ENCODE measurements at regions not wholly inside any gene's neighbourhood (a gene's known extent, or its start where the extent isn't known, plus 50 kb on each side); places are given as distances from the start of the nearest gene placed in this dataset.
A peak's percentile ranks its signal among the peaks of the same experiment; 100 is the strongest.

DNA sequence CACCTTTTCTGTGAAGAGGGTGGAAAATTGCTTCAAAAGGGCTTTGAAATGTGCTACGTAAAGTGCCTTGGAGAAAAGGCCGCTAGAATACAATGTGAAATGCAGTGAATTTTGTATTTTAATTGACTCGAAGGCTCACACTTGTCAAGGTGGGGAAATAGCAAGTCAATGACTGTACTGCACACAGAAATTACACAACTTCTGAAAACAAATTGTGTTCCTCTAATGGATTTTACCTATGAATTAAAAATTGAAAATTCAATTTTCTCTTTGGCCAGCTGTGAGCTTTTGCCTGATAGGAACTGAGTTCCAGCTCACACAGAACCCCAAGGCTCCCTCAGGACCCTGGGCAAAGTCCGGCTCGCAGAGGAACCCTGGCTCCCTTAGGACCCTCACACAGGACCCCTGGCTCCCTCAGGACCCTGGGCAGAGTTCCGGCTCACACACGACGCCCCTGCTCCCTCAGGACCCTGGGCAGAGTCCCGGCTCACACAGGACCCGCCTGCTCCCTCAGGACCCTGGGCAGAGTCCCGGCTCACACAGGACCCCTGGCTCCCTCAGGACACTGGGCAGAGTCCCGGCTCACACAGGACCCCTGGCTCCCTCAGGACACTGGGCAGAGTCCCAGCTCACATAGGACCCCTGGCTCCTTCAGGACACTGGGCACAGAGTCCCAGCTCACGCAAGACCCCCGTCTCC, 324.9 kb downstream of the UQCRFS1 start:
- Mint-ChIP-seq H3K27me3 (ENCODE audit: low read depth) (no peaks in the 10 kb centered on the region), H3K9me3 (no peaks in the 10 kb centered on the region), H3K36me3 (ENCODE audit: low read depth) (no peaks in the 10 kb centered on the region)

GRCh38 chr19:28886708-28887107, 326.2 kb downstream of the UQCRFS1 start:
- H3K9me3 Mint-ChIP-seq = no peaks in the 10 kb centered on the region
- DNase-seq (ENCODE audit: low spot score) = no peak
- H3K36me3 Mint-ChIP-seq (ENCODE audit: low read depth) = no peaks in the 10 kb centered on the region
- H3K27ac Mint-ChIP-seq = no peak overlapping the region
- no peaks in the 10 kb centered on the region for H3K27me3 Mint-ChIP-seq (ENCODE audit: low read depth)
- H3K4me1 Mint-ChIP-seq (ENCODE audit: low read depth) = no peaks in the 10 kb centered on the region
- H3K4me3 Mint-ChIP-seq = no peak overlapping the region

More for the DNA sequence above, 324.9 kb downstream of the UQCRFS1 start:
- no peak overlapping the region for H3K27ac Mint-ChIP-seq
- DNase-seq (ENCODE audit: low spot score) = no peak
- no peaks in the 10 kb centered on the region for H3K4me1 Mint-ChIP-seq (ENCODE audit: low read depth)
- H3K4me3 Mint-ChIP-seq = no peak overlapping the region

DNA sequence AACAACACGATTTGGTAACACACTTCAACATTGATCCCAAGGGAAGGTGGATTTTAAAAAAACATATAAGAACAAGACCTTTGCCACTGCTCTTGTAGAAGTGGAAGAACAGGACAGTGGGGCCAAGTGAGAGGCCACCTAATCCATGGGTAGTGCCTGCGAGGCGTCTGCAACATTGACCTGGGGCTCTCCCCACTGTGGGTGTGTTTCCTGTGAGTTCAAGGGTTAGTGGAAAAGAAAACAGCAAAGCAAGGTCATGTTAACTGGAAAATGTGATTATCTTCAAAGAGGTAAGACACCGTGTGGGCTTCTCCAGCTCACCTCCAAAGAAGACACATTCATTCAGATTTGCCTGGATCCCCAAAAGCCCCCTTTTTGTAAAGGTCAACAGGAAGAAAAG, 327.0 kb downstream of the UQCRFS1 start:
- Mint-ChIP-seq H3K4me3 (no peak overlapping the region), H3K27me3 (ENCODE audit: low read depth) (no peaks in the 10 kb centered on the region), H3K4me1 (ENCODE audit: low read depth) (no peaks in the 10 kb centered on the region), H3K36me3 (ENCODE audit: low read depth) (no peaks in the 10 kb centered on the region), H3K27ac (no peak overlapping the region), H3K9me3 (no peaks in the 10 kb centered on the region)
- no peak for DNase-seq (ENCODE audit: low spot score)

GRCh38 chr19:28884786-28885476, 328.0 kb downstream of the UQCRFS1 start:
- Mint-ChIP-seq H3K9me3 (no peaks in the 10 kb centered on the region), H3K4me3 (no peak overlapping the region), H3K36me3 (ENCODE audit: low read depth) (no peaks in the 10 kb centered on the region), H3K27me3 (ENCODE audit: low read depth) (no peaks in the 10 kb centered on the region), H3K27ac (no peak overlapping the region), H3K4me1 (ENCODE audit: low read depth) (no peaks in the 10 kb centered on the region)
- DNase-seq (ENCODE audit: low spot score) = no peak

GRCh38 chr19:28883241-28883693, 329.7 kb downstream of the UQCRFS1 start:
- Mint-ChIP-seq H3K27ac (no peak overlapping the region), H3K4me1 (ENCODE audit: low read depth) (no peaks in the 10 kb centered on the region), H3K9me3 (no peaks in the 10 kb centered on the region), H3K4me3 (no peak overlapping the region), H3K27me3 (ENCODE audit: low read depth) (no peaks in the 10 kb centered on the region), H3K36me3 (ENCODE audit: low read depth) (no peaks in the 10 kb centered on the region)
- DNase-seq (ENCODE audit: low spot score) = no peak

GRCh38 chr19:28882818-28883217, 330.1 kb downstream of the UQCRFS1 start:
- H3K4me3 Mint-ChIP-seq = no peak overlapping the region
- no peaks in the 10 kb centered on the region for H3K27me3 Mint-ChIP-seq (ENCODE audit: low read depth)
- no peak for DNase-seq (ENCODE audit: low spot score)
- no peak overlapping the region for H3K27ac Mint-ChIP-seq
- no peaks in the 10 kb centered on the region for H3K36me3 Mint-ChIP-seq (ENCODE audit: low read depth)
- no peaks in the 10 kb centered on the region for H3K4me1 Mint-ChIP-seq (ENCODE audit: low read depth)
- no peaks in the 10 kb centered on the region for H3K9me3 Mint-ChIP-seq

DNA sequence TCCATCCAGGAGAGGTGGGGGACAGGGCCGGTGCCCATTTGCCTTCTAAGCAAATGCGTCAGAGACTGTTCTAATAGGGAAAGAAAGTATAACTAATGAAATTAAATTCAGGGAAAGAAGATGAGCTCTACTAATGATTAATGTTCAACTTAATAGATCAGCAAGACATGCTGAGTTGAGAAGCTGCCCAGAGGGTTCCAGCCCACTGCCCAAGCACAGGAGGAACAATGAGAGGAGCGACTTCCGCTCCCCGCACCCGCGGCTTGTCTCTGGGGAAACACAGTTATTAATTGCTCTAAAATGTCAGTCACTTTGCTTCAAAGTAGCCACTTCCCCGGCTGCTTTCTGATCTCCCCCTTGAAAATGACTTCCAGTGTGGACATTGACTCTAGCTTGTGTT, 331.3 kb downstream of the UQCRFS1 start:
- no peaks in the 10 kb centered on the region for H3K36me3 Mint-ChIP-seq (ENCODE audit: low read depth)
- H3K9me3 Mint-ChIP-seq = no peaks in the 10 kb centered on the region
- no peaks in the 10 kb centered on the region for H3K4me1 Mint-ChIP-seq (ENCODE audit: low read depth)
- H3K27me3 Mint-ChIP-seq (ENCODE audit: low read depth) = no peaks in the 10 kb centered on the region
- H3K27ac Mint-ChIP-seq = no peak overlapping the region
- no peak overlapping the region for H3K4me3 Mint-ChIP-seq
- DNase-seq (ENCODE audit: low spot score) = no peak

DNA sequence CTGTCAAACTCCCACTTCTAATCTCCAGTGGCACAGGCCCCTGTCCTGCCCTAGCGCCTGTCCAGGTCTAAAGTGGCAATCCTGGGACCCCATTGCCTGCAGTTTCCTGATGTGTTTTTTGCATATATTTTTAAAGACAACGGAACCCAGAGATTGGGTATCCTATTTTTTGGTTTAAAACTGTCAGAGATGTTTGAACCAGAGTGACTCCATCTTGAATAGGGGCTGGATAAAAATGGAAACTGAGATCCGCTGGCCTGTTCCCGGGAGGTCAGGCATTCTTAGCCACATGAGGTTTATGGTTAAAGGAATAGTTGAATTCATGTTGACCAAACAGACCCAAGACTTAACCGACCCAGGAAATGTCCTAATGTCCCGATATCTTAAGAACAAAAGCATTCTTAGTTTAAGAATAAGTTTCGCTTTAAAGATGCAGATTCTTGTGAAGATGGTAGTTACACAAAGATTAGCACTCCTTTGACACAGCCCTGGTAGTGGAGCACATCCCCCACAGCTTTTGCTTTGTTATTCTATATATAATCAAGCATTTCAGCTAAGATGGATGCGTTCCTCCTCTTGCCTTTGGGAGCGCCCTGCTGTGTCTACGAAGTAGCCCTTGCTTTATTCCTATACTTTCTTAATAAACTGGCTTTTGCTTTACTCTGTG, 332.1 kb downstream of the UQCRFS1 start:
- no peak for DNase-seq (ENCODE audit: low spot score)
- no peak overlapping the region for H3K27ac Mint-ChIP-seq
- H3K36me3 Mint-ChIP-seq (ENCODE audit: low read depth) = no peaks in the 10 kb centered on the region
- no peak overlapping the region for H3K4me3 Mint-ChIP-seq
- H3K9me3 Mint-ChIP-seq = no peaks in the 10 kb centered on the region
- no peaks in the 10 kb centered on the region for H3K27me3 Mint-ChIP-seq (ENCODE audit: low read depth)
- no peaks in the 10 kb centered on the region for H3K4me1 Mint-ChIP-seq (ENCODE audit: low read depth)

- H3K36me3 Mint-ChIP-seq (ENCODE audit: low read depth) = no peaks in the 10 kb centered on the region
- H3K9me3 Mint-ChIP-seq = no peaks in the 10 kb centered on the region
- peak; percentile 36 for DNase-seq (ENCODE audit: low spot score)
- no peak overlapping the region for H3K27ac Mint-ChIP-seq
- no peaks in the 10 kb centered on the region for H3K4me1 Mint-ChIP-seq (ENCODE audit: low read depth)
- H3K27me3 Mint-ChIP-seq (ENCODE audit: low read depth) = no peaks in the 10 kb centered on the region
- H3K4me3 Mint-ChIP-seq = no peak overlapping the region
Observed at GRCh38 chr19:28878862-28879566, 333.9 kb downstream of the UQCRFS1 start.

DNA sequence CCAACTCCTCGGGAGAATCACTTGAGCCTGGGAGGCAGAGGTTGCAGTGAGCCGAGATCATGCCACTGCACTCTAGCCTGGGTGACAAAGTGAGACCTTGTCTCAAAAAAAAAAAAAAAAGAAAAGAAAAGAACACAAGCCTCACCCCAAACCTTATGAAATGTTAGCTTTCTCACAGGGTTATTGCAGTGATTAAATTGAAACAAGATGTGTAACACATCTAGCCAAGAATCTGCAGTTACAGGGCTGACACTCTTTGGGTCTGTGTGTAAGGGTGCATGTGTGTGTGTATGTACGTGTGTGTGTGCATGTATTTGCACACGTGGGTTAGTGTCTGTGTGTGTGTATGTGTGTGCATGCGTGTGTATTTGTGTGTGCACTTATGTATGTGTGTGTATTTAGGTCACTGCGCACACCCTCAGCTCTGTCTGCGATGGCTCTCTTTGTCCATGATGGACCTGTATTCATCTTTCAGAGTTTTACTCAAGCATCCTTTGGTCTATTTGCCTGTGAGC, 336.3 kb downstream of the UQCRFS1 start:
- no peak for DNase-seq (ENCODE audit: low spot score)
- no peak overlapping the region for H3K27ac Mint-ChIP-seq
- H3K9me3 Mint-ChIP-seq = no peaks in the 10 kb centered on the region
- H3K27me3 Mint-ChIP-seq (ENCODE audit: low read depth) = no peaks in the 10 kb centered on the region
- H3K4me3 Mint-ChIP-seq = no peak overlapping the region
- no peaks in the 10 kb centered on the region for H3K4me1 Mint-ChIP-seq (ENCODE audit: low read depth)
- H3K36me3 Mint-ChIP-seq (ENCODE audit: low read depth) = no peaks in the 10 kb centered on the region

GRCh38 chr19:28874742-28875141, 338.2 kb downstream of the UQCRFS1 start:
- Mint-ChIP-seq H3K27me3 (ENCODE audit: low read depth) (no peaks in the 10 kb centered on the region), H3K27ac (no peak overlapping the region)

GRCh38 chr19:28873301-28873700, 339.6 kb downstream of the UQCRFS1 start:
- no peaks in the 10 kb centered on the region for H3K4me1 Mint-ChIP-seq (ENCODE audit: low read depth)
- no peak for DNase-seq (ENCODE audit: low spot score)
- H3K4me3 Mint-ChIP-seq = no peak overlapping the region
- H3K36me3 Mint-ChIP-seq (ENCODE audit: low read depth) = no peaks in the 10 kb centered on the region
- H3K27ac Mint-ChIP-seq = no peak overlapping the region
- no peaks in the 10 kb centered on the region for H3K27me3 Mint-ChIP-seq (ENCODE audit: low read depth)
- H3K9me3 Mint-ChIP-seq = no peaks in the 10 kb centered on the region

More at GRCh38 chr19:28874742-28875141, 338.2 kb downstream of the UQCRFS1 start:
- Mint-ChIP-seq H3K4me1 (ENCODE audit: low read depth) (no peaks in the 10 kb centered on the region), H3K9me3 (no peaks in the 10 kb centered on the region), H3K4me3 (no peak overlapping the region), H3K36me3 (ENCODE audit: low read depth) (no peaks in the 10 kb centered on the region)
- no peak for DNase-seq (ENCODE audit: low spot score)

- H3K36me3 Mint-ChIP-seq (ENCODE audit: low read depth) = no peaks in the 10 kb centered on the region
- H3K9me3 Mint-ChIP-seq = peaks cover 4% of the 10 kb centered on the region
- no peaks in the 10 kb centered on the region for H3K4me1 Mint-ChIP-seq (ENCODE audit: low read depth)
- H3K27me3 Mint-ChIP-seq (ENCODE audit: low read depth) = no peaks in the 10 kb centered on the region
- DNase-seq (ENCODE audit: low spot score) = no peak
- H3K27ac Mint-ChIP-seq = no peak overlapping the region
- H3K4me3 Mint-ChIP-seq = no peak overlapping the region
Observed at GRCh38 chr19:28871099-28871725, 341.7 kb downstream of the UQCRFS1 start.
